ENCODE measurements at regions not wholly inside any gene's neighbourhood (a gene's known extent, or its start where the extent isn't known, plus 50 kb on each side); places are given as distances from the start of the nearest gene placed in this dataset.
A peak's percentile ranks its signal among the peaks of the same experiment; 100 is the strongest.

DNA sequence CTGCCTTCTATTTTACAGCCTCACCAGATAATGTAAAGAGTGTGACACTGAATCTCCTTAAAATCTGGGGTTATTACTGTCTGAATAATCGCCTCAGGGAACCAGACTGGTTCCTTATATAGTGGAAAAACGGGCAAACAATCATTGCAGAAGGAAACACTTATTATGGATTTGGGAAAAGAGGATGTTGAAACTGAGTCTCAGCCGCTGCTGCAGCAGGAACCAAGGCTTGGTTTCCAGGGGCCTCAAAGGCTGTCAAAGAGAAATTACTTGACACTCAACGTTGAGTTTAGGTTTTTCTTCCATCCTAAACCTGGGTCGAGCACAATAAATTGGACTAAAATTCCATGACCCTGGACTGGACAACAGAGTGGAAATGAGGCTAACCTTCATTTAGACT is 103.8 kb upstream of the AHR start:
- Histone ChIP-seq H3K4me1 (ENCODE audit: low read depth) (no peaks in the 10 kb centered on the region), H3K36me3 (no peaks in the 10 kb centered on the region), H3K9me3 (ENCODE audit: low read depth) (no peaks in the 10 kb centered on the region), H3K27ac (no peak overlapping the region), H3K4me3 (no peak overlapping the region), H3K27me3 (no peaks in the 10 kb centered on the region)
- TF ChIP-seq, protein P1, sequence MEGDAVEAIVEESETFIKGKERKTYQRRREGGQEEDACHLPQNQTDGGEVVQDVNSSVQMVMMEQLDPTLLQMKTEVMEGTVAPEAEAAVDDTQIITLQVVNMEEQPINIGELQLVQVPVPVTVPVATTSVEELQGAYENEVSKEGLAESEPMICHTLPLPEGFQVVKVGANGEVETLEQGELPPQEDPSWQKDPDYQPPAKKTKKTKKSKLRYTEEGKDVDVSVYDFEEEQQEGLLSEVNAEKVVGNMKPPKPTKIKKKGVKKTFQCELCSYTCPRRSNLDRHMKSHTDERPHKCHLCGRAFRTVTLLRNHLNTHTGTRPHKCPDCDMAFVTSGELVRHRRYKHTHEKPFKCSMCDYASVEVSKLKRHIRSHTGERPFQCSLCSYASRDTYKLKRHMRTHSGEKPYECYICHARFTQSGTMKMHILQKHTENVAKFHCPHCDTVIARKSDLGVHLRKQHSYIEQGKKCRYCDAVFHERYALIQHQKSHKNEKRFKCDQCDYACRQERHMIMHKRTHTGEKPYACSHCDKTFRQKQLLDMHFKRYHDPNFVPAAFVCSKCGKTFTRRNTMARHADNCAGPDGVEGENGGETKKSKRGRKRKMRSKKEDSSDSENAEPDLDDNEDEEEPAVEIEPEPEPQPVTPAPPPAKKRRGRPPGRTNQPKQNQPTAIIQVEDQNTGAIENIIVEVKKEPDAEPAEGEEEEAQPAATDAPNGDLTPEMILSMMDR (IDR thresholded peaks at IDR 0.05; ENCODE audit: low read depth, low read length), result no peak
- DNase-seq (ENCODE audit: low read depth in 1 of 2, low spot score in 1 of 2), result no peak

GRCh38 chr7:17195576-17195975 is 102.9 kb upstream of the AHR start:
- H3K27me3 ChIP-seq, result no peaks in the 10 kb centered on the region
- no peaks in the 10 kb centered on the region for H3K4me1 ChIP-seq (ENCODE audit: low read depth)
- H3K27ac ChIP-seq, result no peak overlapping the region
- TF ChIP-seq, protein P1 (IDR thresholded peaks at IDR 0.05; ENCODE audit: low read depth, low read length), result no peak
- H3K9me3 ChIP-seq (ENCODE audit: low read depth), result no peaks in the 10 kb centered on the region
- H3K36me3 ChIP-seq, result no peaks in the 10 kb centered on the region
- DNase-seq (ENCODE audit: low read depth in 1 of 2, low spot score in 1 of 2), result no peak
- H3K4me3 ChIP-seq, result no peak overlapping the region

- no peaks in the 10 kb centered on the region for H3K27me3 ChIP-seq
- TF ChIP-seq, protein P1 (IDR thresholded peaks at IDR 0.05; ENCODE audit: low read depth, low read length), result no peak
- no peak overlapping the region for H3K4me3 ChIP-seq
- no peaks in the 10 kb centered on the region for H3K9me3 ChIP-seq (ENCODE audit: low read depth)
- no peaks in the 10 kb centered on the region for H3K36me3 ChIP-seq
- H3K27ac ChIP-seq, result no peak overlapping the region
- no peaks in the 10 kb centered on the region for H3K4me1 ChIP-seq (ENCODE audit: low read depth)
- no peak for DNase-seq (ENCODE audit: low read depth in 1 of 2, low spot score in 1 of 2)
Measured at GRCh38 chr7:17205910-17206309, 92.5 kb upstream of the AHR start.

DNA sequence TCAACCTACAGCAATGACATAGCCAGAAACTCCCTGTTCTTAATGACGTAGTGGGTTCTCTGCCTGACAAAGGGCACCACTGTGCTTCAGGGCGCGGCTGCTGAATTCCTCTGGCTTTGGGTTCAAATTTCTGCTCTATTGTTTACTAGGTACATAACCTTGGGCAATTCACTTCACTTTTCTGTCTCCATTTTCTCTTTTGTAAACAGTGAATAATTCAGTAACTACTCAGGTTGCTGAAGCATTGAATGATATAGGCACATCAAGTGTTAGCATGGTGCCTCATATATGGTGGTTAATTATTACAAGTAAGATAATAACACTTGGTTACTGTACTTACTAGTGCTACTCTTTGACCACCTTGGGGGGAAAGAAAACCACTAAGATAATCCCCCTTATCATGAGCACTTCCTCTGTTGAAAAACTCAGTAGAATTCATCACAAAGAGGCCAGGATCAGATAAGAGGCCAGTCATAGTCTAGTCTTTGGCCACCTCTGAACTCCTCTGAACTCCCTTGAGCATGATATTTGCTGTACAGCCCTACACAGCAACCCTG is 92.0 kb upstream of the AHR start:
- no peaks in the 10 kb centered on the region for H3K9me3 ChIP-seq (ENCODE audit: low read depth)
- TF ChIP-seq, protein P1 (IDR thresholded peaks at IDR 0.05; ENCODE audit: low read depth, low read length), result no peak
- no peak overlapping the region for H3K4me3 ChIP-seq
- no peak overlapping the region for H3K27ac ChIP-seq
- H3K27me3 ChIP-seq, result no peaks in the 10 kb centered on the region
- H3K4me1 ChIP-seq (ENCODE audit: low read depth), result no peaks in the 10 kb centered on the region
- no peak for DNase-seq (ENCODE audit: low read depth in 1 of 2, low spot score in 1 of 2)
- no peaks in the 10 kb centered on the region for H3K36me3 ChIP-seq

DNA sequence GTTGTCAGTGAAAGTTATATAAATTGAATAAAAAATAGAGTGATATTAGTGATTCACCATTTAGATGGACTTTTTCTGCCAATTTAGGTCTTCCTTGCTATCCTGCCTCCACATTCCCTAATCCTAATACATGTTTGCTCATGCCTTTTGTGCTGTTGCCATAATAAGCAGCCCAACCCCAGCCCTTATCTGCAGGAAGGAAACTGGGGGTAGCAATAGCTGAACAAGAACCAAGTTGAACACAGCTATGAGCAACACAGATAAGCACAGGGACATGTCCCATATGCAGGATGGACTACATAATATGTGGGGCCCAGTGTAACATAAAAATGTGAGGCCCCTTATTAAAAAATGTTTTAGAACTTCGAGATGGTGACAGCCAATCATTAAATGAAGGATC is 91.2 kb upstream of the AHR start:
- Histone ChIP-seq H3K4me1 (ENCODE audit: low read depth) (no peaks in the 10 kb centered on the region), H3K9me3 (ENCODE audit: low read depth) (no peaks in the 10 kb centered on the region), H3K27me3 (no peaks in the 10 kb centered on the region), H3K36me3 (no peaks in the 10 kb centered on the region), H3K4me3 (no peak overlapping the region), H3K27ac (no peak overlapping the region)
- DNase-seq (ENCODE audit: low read depth in 1 of 2, low spot score in 1 of 2), result peak in 1 of 2 donors; percentile 86
- TF ChIP-seq, protein P1 (IDR thresholded peaks at IDR 0.05; ENCODE audit: low read depth, low read length), result no peak

GRCh38 chr7:17209101-17209500 is 89.4 kb upstream of the AHR start:
- Histone ChIP-seq H3K4me1 (ENCODE audit: low read depth) (no peaks in the 10 kb centered on the region), H3K27ac (no peak overlapping the region), H3K27me3 (no peaks in the 10 kb centered on the region), H3K4me3 (no peak overlapping the region), H3K36me3 (no peaks in the 10 kb centered on the region), H3K9me3 (ENCODE audit: low read depth) (no peaks in the 10 kb centered on the region)
- no peak for DNase-seq (ENCODE audit: low read depth in 1 of 2, low spot score in 1 of 2)
- TF ChIP-seq, protein P1 (IDR thresholded peaks at IDR 0.05; ENCODE audit: low read depth, low read length), result no peak

Measured in cardiac muscle cell (in vitro differentiated cells and primary cell).